ENCODE measurements at regions not wholly inside any gene's neighbourhood (a gene's known extent, or its start where the extent isn't known, plus 50 kb on each side); places are given as distances from the start of the nearest gene placed in this dataset.

- Histone ChIP-seq H3K4me3 (ENCODE audit: low read length) (no peak overlapping the region), H3K9me3 (replicated peaks; ENCODE audit: insufficient read depth, low read length) (no peaks in the 10 kb centered on the region), H3F3A (ENCODE audit: insufficient read depth, low read length) (no peaks in the 10 kb centered on the region), H3K27ac (ENCODE audit: low read length) (no peak overlapping the region), H3K9me2 (replicated peaks; ENCODE audit: insufficient read depth, low read length) (no peaks in the 10 kb centered on the region), H3K4me1 (ENCODE audit: low read length) (no peaks in the 10 kb centered on the region), H2AFZ (ENCODE audit: low read length) (no peak overlapping the region), H3K36me3 (replicated peaks; ENCODE audit: insufficient read depth, low read length) (no peaks in the 10 kb centered on the region), H3K79me2 (ENCODE audit: low read length) (no peaks in the 10 kb centered on the region), H4K20me1 (ENCODE audit: insufficient read depth, low read length) (no peaks in the 10 kb centered on the region), H3K9ac (ENCODE audit: low read length) (no peak overlapping the region), H3K4me2 (ENCODE audit: low read depth, low read length) (no peak overlapping the region), H3K27me3 (replicated peaks; ENCODE audit: insufficient read depth, low read length) (no peaks in the 10 kb centered on the region)
- DNase-seq: no peak
- TF ChIP-seq, protein P1, sequence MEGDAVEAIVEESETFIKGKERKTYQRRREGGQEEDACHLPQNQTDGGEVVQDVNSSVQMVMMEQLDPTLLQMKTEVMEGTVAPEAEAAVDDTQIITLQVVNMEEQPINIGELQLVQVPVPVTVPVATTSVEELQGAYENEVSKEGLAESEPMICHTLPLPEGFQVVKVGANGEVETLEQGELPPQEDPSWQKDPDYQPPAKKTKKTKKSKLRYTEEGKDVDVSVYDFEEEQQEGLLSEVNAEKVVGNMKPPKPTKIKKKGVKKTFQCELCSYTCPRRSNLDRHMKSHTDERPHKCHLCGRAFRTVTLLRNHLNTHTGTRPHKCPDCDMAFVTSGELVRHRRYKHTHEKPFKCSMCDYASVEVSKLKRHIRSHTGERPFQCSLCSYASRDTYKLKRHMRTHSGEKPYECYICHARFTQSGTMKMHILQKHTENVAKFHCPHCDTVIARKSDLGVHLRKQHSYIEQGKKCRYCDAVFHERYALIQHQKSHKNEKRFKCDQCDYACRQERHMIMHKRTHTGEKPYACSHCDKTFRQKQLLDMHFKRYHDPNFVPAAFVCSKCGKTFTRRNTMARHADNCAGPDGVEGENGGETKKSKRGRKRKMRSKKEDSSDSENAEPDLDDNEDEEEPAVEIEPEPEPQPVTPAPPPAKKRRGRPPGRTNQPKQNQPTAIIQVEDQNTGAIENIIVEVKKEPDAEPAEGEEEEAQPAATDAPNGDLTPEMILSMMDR (IDR thresholded peaks at IDR 0.05; ENCODE audit: low read length): no peak
- TF ChIP-seq EZH2 (optimal IDR thresholded peaks at IDR 0.05; ENCODE audit: low read depth, low read length) (no peak), EZH2phosphoT487 (IDR thresholded peaks at IDR 0.05; ENCODE audit: low read length) (no peak)
Measured at GRCh38 chr15:81987628-81988027, 58.2 kb downstream of the MEX3B start.

DNA sequence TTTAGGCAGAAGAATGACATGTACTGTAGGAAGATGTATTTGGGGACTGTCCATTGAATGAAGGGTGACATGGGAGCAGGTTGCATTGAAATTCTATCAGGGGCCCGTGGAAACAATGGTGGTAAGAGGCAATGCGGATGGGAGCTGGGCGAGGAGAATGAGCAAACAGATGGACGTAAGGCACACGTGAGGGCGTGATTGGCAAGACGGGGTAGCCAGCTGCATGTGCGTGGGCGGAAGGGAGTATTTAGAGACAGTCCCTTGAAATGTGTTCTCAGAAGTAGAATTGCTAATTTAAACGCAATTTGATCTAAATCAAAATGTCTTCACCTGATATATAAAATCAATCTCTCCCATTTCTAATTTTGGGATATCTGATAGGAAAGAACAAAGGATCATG is 62.3 kb downstream of the MEX3B start:
- Histone ChIP-seq H3K9me2 (replicated peaks; ENCODE audit: insufficient read depth, low read length) (no peaks in the 10 kb centered on the region), H3K27me3 (replicated peaks; ENCODE audit: insufficient read depth, low read length) (no peaks in the 10 kb centered on the region), H2AFZ (ENCODE audit: low read length) (no peak overlapping the region), H3K4me3 (ENCODE audit: low read length) (no peak overlapping the region), H3K79me2 (ENCODE audit: low read length) (no peaks in the 10 kb centered on the region), H3K4me2 (ENCODE audit: low read depth, low read length) (no peak overlapping the region), H4K20me1 (ENCODE audit: insufficient read depth, low read length) (no peaks in the 10 kb centered on the region), H3K9ac (ENCODE audit: low read length) (no peak overlapping the region), H3K4me1 (ENCODE audit: low read length) (no peaks in the 10 kb centered on the region), H3K27ac (ENCODE audit: low read length) (no peak overlapping the region), H3K36me3 (replicated peaks; ENCODE audit: insufficient read depth, low read length) (no peaks in the 10 kb centered on the region), H3K9me3 (replicated peaks; ENCODE audit: insufficient read depth, low read length) (no peaks in the 10 kb centered on the region), H3F3A (ENCODE audit: insufficient read depth, low read length) (no peaks in the 10 kb centered on the region)
- DNase-seq: no peak
- TF ChIP-seq, protein P1 (IDR thresholded peaks at IDR 0.05; ENCODE audit: low read length): no peak
- TF ChIP-seq EZH2phosphoT487 (IDR thresholded peaks at IDR 0.05; ENCODE audit: low read length) (no peak), EZH2 (optimal IDR thresholded peaks at IDR 0.05; ENCODE audit: low read depth, low read length) (no peak)

DNA sequence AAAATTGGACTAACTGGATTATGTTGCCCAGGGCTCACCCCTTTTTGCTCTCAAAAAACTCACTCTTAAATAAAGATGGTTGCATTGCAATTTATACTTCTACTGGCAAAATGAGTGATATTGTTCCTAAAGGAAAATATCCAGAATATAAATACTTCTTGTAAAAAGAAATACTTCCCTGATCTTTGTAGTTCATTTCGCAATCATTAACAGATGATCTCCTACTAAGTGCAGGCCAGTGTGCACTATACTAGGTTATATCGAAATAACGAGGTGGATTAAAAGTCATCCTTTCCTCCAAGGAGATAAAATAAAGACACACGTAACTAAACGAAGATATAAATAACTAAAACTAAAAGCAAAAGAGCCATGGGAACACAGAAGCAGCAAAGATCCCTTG is 63.0 kb downstream of the MEX3B start:
- Histone ChIP-seq H3K27ac (ENCODE audit: low read length) (no peak overlapping the region), H2AFZ (ENCODE audit: low read length) (no peak overlapping the region)

More for the DNA sequence above, 63.0 kb downstream of the MEX3B start:
- no peak for TF ChIP-seq EZH2 (optimal IDR thresholded peaks at IDR 0.05; ENCODE audit: low read depth, low read length)
- TF ChIP-seq, protein P1 (IDR thresholded peaks at IDR 0.05; ENCODE audit: low read length): no peak
- no peak for TF ChIP-seq EZH2phosphoT487 (IDR thresholded peaks at IDR 0.05; ENCODE audit: low read length)
- Histone ChIP-seq H3F3A (ENCODE audit: insufficient read depth, low read length) (no peaks in the 10 kb centered on the region), H3K4me2 (ENCODE audit: low read depth, low read length) (no peak overlapping the region), H3K4me3 (ENCODE audit: low read length) (no peak overlapping the region), H4K20me1 (ENCODE audit: insufficient read depth, low read length) (no peaks in the 10 kb centered on the region), H3K36me3 (replicated peaks; ENCODE audit: insufficient read depth, low read length) (no peaks in the 10 kb centered on the region), H3K79me2 (ENCODE audit: low read length) (no peaks in the 10 kb centered on the region), H3K27me3 (replicated peaks; ENCODE audit: insufficient read depth, low read length) (no peaks in the 10 kb centered on the region), H3K4me1 (ENCODE audit: low read length) (no peaks in the 10 kb centered on the region), H3K9me2 (replicated peaks; ENCODE audit: insufficient read depth, low read length) (no peaks in the 10 kb centered on the region), H3K9me3 (replicated peaks; ENCODE audit: insufficient read depth, low read length) (no peaks in the 10 kb centered on the region), H3K9ac (ENCODE audit: low read length) (no peak overlapping the region)
- DNase-seq: no peak

All from MM.1S (cell line).